ENCODE measurements at regions not wholly inside any gene's neighbourhood (a gene's known extent, or its start where the extent isn't known, plus 50 kb on each side); places are given as distances from the start of the nearest gene placed in this dataset.

GRCh38 chr2:128566671-128567070 is 248.0 kb upstream of the HS6ST1 start:
- TF ChIP-seq CTCF (conservative IDR thresholded peaks at IDR 0.05; ENCODE audit: low read depth, low read length) (no peak), EZH2phosphoT487 (IDR thresholded peaks at IDR 0.05; ENCODE audit: borderline replicate concordance, low read length) (no peak), EZH2 (IDR thresholded peaks at IDR 0.05; ENCODE audit: low read length, unreplicated experiment) (no peak)
